Mammary epithelial cell (primary cell): ENCODE measurements at regions not wholly inside any gene's neighbourhood (a gene's known extent, or its start where the extent isn't known, plus 50 kb on each side); places are given as distances from the start of the nearest gene placed in this dataset.

ENCODE experiments used
- CTCF ChIP-seq, 2 donors: IDR thresholded peaks in 1 of 2; conservative IDR thresholded peaks in 1 of 2; 2 replicates each; pipeline ENCODE4 v1.5.1; 2011 to 2012; ENCODE audit warnings: inconsistent platforms in 2 of 2, low read length in 2 of 2, mild to moderate bottlenecking in 2 of 2, control low read depth in 1 of 2, low read depth in 1 of 2; ENCODE audit not compliant: insufficient read depth in 1 of 2; ENCODE audit errors: extremely low read depth in 1 of 2
- EZH2 ChIP-seq: IDR thresholded peaks from 2 replicates; pipeline ENCODE4 v1.6.1; 2012; ENCODE audit warnings: low read length, inconsistent platforms, borderline replicate concordance

- no peak for TF ChIP-seq CTCF (conservative IDR thresholded peaks at IDR 0.05 in 1 of 2, IDR thresholded peaks at IDR 0.05 in 1 of 2; ENCODE audit: extremely low read depth in 1 of 2, insufficient read depth in 1 of 2, low read depth in 1 of 2, low read length in 2 of 2)
- TF ChIP-seq EZH2: no peak
These were observed 64.6 kb downstream of the TMEM17 start for GRCh38 chr2:62441421-62441820.
